HuH-7 (cell line): ENCODE measurements at regions not wholly inside any gene's neighbourhood (a gene's known extent, or its start where the extent isn't known, plus 50 kb on each side); places are given as distances from the start of the nearest gene placed in this dataset.
"Not testable (repeated sequence)": the region's sequence is repeated elsewhere in the genome, so short reads cannot be mapped to it uniquely, and the experiment has no call there.

ENCODE experiments used
- DNase-seq: peaks from one replicate; pipeline ENCODE4 v3.0.0; 2011; ENCODE audit warnings: low spot score

GRCh38 chr2:210730672-210731071, 174.3 kb downstream of the CPS1 start:
- no peak for DNase-seq

GRCh38 chr2:210746826-210747225, 190.4 kb downstream of the CPS1 start:
- DNase-seq: not testable (repeated sequence)

- DNase-seq: no peak
Measured at GRCh38 chr2:210752532-210752931, 196.1 kb downstream of the CPS1 start.

- DNase-seq: no peak
Measured at GRCh38 chr2:210753386-210753785, 197.0 kb downstream of the CPS1 start.

GRCh38 chr2:210756855-210757254, 200.5 kb downstream of the CPS1 start:
- DNase-seq: no peak

- no peak for DNase-seq
Measured at GRCh38 chr2:210762604-210763588, 206.5 kb downstream of the CPS1 start.

GRCh38 chr2:210768329-210768910, 212.0 kb downstream of the CPS1 start:
- DNase-seq: no peak

GRCh38 chr2:210776756-210777155, 220.4 kb downstream of the CPS1 start:
- DNase-seq: no peak

GRCh38 chr2:210782222-210782621, 225.8 kb downstream of the CPS1 start:
- DNase-seq: no peak

- DNase-seq: not testable (repeated sequence)
Measured at GRCh38 chr2:210787831-210788230, 231.4 kb downstream of the CPS1 start.

- no peak for DNase-seq
Measured at GRCh38 chr2:210792000-210792399, 235.6 kb downstream of the CPS1 start.

GRCh38 chr2:210795506-210795905, 239.1 kb downstream of the CPS1 start:
- no peak for DNase-seq

- DNase-seq: no peak
Measured at GRCh38 chr2:210798180-210798579, 241.8 kb downstream of the CPS1 start.

- no peak for DNase-seq
Measured at GRCh38 chr2:210814251-210815025, 258.0 kb downstream of the CPS1 start.

GRCh38 chr2:210816769-210817168, 260.4 kb downstream of the CPS1 start:
- no peak for DNase-seq

- peak; percentile 2 for DNase-seq
Measured at GRCh38 chr2:210818473-210818872, 262.1 kb downstream of the CPS1 start.

GRCh38 chr2:210833403-210833802, 277.0 kb downstream of the CPS1 start:
- no peak for DNase-seq

- DNase-seq: no peak
Measured at GRCh38 chr2:210839034-210839433, 282.6 kb downstream of the CPS1 start.

- no peak for DNase-seq
Measured at GRCh38 chr2:210839450-210839849, 283.1 kb downstream of the CPS1 start.

GRCh38 chr2:210842896-210843295, 286.5 kb downstream of the CPS1 start:
- no peak for DNase-seq

GRCh38 chr2:210844016-210844415, 287.6 kb downstream of the CPS1 start:
- DNase-seq: no peak

- no peak for DNase-seq
Measured at GRCh38 chr2:210859314-210859713, 302.9 kb downstream of the CPS1 start.

- no peak for DNase-seq
Measured at GRCh38 chr2:210860276-210860675, 303.9 kb downstream of the CPS1 start.
